ENCODE measurements at regions not wholly inside any gene's neighbourhood (a gene's known extent, or its start where the extent isn't known, plus 50 kb on each side); places are given as distances from the start of the nearest gene placed in this dataset.

DNA sequence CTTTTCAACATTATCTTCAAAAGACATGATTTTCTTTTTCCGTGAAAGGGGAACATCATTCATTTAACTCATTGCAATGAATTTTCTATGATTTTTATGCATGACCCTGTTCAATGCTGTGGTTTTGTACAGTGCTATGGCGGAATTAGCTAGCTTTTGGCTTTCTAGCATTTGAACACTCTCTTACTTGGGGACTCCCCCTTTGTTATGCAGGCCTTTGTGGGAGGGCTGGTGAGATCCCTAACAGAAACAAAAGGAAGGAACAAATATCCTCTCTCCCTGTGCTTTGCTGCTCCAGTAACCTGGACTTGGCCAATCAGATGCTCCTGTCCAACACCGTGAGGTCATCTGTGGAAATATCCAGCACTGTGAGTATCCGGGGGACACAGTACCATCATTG lies 353.4 kb upstream of the FZD8 start:
- TF ChIP-seq, protein P1, sequence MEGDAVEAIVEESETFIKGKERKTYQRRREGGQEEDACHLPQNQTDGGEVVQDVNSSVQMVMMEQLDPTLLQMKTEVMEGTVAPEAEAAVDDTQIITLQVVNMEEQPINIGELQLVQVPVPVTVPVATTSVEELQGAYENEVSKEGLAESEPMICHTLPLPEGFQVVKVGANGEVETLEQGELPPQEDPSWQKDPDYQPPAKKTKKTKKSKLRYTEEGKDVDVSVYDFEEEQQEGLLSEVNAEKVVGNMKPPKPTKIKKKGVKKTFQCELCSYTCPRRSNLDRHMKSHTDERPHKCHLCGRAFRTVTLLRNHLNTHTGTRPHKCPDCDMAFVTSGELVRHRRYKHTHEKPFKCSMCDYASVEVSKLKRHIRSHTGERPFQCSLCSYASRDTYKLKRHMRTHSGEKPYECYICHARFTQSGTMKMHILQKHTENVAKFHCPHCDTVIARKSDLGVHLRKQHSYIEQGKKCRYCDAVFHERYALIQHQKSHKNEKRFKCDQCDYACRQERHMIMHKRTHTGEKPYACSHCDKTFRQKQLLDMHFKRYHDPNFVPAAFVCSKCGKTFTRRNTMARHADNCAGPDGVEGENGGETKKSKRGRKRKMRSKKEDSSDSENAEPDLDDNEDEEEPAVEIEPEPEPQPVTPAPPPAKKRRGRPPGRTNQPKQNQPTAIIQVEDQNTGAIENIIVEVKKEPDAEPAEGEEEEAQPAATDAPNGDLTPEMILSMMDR (IDR thresholded peaks at IDR 0.05; ENCODE audit: low read depth, low read length): no peak
- TF ChIP-seq POLR2A (IDR thresholded peaks at IDR 0.05; ENCODE audit: extremely low read depth, insufficient read length): no peak
